ENCODE measurements at regions not wholly inside any gene's neighbourhood (a gene's known extent, or its start where the extent isn't known, plus 50 kb on each side); places are given as distances from the start of the nearest gene placed in this dataset.

- H3K27me3 Mint-ChIP-seq: peaks cover 19% of the 10 kb centered on the region
- H3K4me3 Mint-ChIP-seq: no peak overlapping the region
- H3K27ac Mint-ChIP-seq: no peak overlapping the region
- no peak for ATAC-seq
- no peaks in the 10 kb centered on the region for H3K4me1 Mint-ChIP-seq
- H3K36me3 Mint-ChIP-seq: no peaks in the 10 kb centered on the region
- H3K9me3 Mint-ChIP-seq: no peaks in the 10 kb centered on the region
Observed at GRCh38 chr10:118912961-118913600, 116.4 kb upstream of the NANOS1 start.

- H3K27ac Mint-ChIP-seq: no peak overlapping the region
- no peaks in the 10 kb centered on the region for H3K4me1 Mint-ChIP-seq
- no peak overlapping the region for H3K4me3 Mint-ChIP-seq
- no peak for ATAC-seq
- peaks cover 20% of the 10 kb centered on the region for H3K27me3 Mint-ChIP-seq
- no peaks in the 10 kb centered on the region for H3K36me3 Mint-ChIP-seq
- no peaks in the 10 kb centered on the region for H3K9me3 Mint-ChIP-seq
Observed at GRCh38 chr10:118913825-118914224, 115.7 kb upstream of the NANOS1 start.

DNA sequence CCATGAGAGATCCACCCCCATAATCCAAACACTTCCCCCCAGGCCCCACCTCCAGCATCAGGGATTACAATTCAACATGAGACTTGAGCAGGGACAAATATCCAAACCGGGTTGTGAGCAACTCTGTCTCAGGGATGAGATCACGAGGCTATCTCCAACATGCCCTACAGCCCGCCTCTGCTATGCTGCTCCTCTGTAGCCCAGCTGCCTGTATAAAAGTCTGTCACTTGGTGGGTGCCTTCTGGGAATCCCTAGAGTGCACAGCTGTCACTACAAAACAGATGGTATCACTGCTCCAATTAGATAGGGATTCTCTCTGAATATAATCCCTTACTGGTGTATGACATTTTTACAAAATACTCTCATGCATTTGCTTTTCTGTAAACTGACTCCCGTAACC, 114.9 kb upstream of the NANOS1 start:
- H3K4me1 Mint-ChIP-seq: no peaks in the 10 kb centered on the region
- H3K36me3 Mint-ChIP-seq: no peaks in the 10 kb centered on the region
- peaks cover 28% of the 10 kb centered on the region for H3K27me3 Mint-ChIP-seq
- H3K27ac Mint-ChIP-seq: no peak overlapping the region
- H3K4me3 Mint-ChIP-seq: no peak overlapping the region
- ATAC-seq: no peak
- H3K9me3 Mint-ChIP-seq: no peaks in the 10 kb centered on the region

DNA sequence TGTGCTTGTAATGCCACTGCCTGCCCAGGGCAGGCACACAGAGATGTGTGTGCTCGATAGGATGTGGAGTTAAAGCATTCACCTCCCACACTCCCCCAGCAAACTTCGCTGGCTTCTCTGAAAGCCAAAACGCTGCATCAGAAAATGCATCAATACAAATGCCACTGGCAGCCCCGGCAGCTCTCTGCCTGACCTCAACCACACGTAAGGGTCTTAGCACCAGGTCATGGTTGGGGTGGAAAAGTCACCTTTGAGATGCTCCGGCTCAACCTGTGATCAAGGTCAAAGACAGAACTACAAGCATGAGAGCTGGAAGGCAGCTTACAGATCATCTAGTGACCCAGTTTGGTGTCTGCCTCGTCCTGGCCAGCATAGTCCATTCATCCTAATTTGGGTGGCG, 114.4 kb upstream of the NANOS1 start:
- no peak overlapping the region for H3K27ac Mint-ChIP-seq
- no peaks in the 10 kb centered on the region for H3K9me3 Mint-ChIP-seq
- H3K36me3 Mint-ChIP-seq: no peaks in the 10 kb centered on the region
- no peak overlapping the region for H3K4me3 Mint-ChIP-seq
- no peak for ATAC-seq
- H3K4me1 Mint-ChIP-seq: no peaks in the 10 kb centered on the region
- H3K27me3 Mint-ChIP-seq: peaks cover 28% of the 10 kb centered on the region

GRCh38 chr10:118916777-118917176, 112.7 kb upstream of the NANOS1 start:
- Mint-ChIP-seq H3K4me3 (no peak overlapping the region), H3K27ac (no peak overlapping the region), H3K9me3 (no peaks in the 10 kb centered on the region), H3K36me3 (no peaks in the 10 kb centered on the region), H3K4me1 (no peaks in the 10 kb centered on the region), H3K27me3 (peaks cover 44% of the 10 kb centered on the region)
- ATAC-seq: no peak

DNA sequence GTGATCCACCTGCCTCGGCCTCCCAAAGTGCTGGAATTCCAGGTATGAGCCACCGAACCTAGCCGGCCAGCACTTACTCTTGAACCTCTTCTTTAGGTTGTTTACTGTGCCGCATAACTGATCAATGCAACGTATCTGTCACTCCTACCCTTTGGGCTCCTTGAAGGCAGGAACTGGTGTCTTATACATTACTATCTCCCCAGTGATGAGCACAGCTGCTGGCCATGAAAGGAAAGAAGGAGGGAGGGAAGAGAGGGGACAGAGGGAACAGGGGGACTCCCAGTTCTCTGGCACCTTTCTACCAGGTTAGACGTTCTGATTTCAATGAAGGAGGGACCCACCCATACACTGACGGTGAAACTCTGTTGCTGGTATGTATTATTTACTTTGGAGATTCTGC, 111.8 kb upstream of the NANOS1 start:
- Mint-ChIP-seq H3K36me3 (no peaks in the 10 kb centered on the region), H3K27me3 (peaks cover 52% of the 10 kb centered on the region), H3K4me1 (no peaks in the 10 kb centered on the region), H3K9me3 (no peaks in the 10 kb centered on the region), H3K4me3 (no peak overlapping the region), H3K27ac (no peak overlapping the region)
- no peak for ATAC-seq

GRCh38 chr10:118918116-118918515, 111.4 kb upstream of the NANOS1 start:
- ATAC-seq: no peak
- no peaks in the 10 kb centered on the region for H3K9me3 Mint-ChIP-seq
- peaks cover 57% of the 10 kb centered on the region for H3K27me3 Mint-ChIP-seq
- no peaks in the 10 kb centered on the region for H3K36me3 Mint-ChIP-seq
- no peaks in the 10 kb centered on the region for H3K4me1 Mint-ChIP-seq
- H3K27ac Mint-ChIP-seq: no peak overlapping the region
- H3K4me3 Mint-ChIP-seq: no peak overlapping the region

DNA sequence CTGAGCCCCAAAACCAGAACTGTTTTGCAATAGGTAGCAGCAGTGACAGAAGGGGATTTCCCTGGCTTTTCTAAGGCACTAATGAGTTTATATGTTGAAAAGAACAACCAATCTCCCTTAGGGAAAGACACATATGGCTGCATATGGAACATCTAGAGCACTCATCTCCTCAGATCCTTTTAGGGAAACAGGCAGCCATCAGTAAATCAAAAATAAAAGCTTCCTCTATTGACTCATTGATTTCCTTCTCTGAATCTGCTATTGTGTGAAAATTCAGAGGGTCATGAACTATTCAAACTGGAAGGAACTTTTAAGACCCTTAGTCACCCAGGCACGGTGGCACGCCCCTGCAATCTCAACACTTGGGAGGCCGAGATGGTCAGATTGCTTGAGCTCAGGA, 110.9 kb upstream of the NANOS1 start:
- Mint-ChIP-seq H3K4me1 (no peaks in the 10 kb centered on the region), H3K27me3 (peaks cover 58% of the 10 kb centered on the region), H3K9me3 (no peaks in the 10 kb centered on the region), H3K27ac (no peak overlapping the region), H3K36me3 (no peaks in the 10 kb centered on the region), H3K4me3 (no peak overlapping the region)
- ATAC-seq: no peak

DNA sequence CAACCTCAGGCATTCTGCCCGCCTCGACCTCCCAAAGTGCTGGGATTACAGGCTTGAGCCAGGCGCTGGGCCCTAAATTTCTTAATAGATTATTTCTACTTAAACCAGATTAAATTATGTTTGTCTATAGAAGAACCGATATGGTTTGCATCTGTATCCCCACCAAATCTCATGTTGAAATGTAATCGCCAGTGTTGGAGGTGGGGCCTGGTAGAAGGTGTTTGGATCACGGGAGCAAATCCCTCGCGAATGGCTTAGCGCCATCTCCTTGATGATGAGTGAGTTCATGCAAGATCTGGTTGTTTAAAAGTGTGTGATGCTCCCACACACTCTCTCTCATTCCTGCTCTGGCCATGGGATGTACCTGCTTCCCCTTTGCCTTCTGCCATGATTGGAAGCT, 109.3 kb upstream of the NANOS1 start:
- Mint-ChIP-seq H3K36me3 (no peaks in the 10 kb centered on the region), H3K27ac (no peak overlapping the region), H3K9me3 (no peaks in the 10 kb centered on the region), H3K4me1 (no peaks in the 10 kb centered on the region), H3K27me3 (peaks cover 55% of the 10 kb centered on the region), H3K4me3 (no peak overlapping the region)
- no peak for ATAC-seq

DNA sequence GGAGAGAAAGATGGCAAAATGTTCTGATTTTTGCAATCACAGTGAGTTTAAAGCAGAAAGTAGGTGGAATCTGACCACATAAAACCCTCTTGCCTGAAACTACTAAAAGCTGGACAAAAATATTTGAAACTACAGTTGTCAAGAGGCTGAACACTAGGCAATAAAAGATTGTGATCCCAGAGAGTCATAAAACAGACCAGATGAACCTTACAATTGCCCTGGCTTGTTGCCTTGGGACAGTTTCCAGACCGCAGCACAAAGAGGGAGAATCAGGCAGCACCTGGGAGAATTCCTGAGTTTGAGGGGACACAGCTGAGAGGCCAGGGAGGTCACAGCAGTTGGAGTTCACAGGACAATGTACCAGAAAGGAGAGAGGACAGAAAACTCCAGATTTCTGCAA, 107.3 kb upstream of the NANOS1 start:
- no peak for ATAC-seq
- no peaks in the 10 kb centered on the region for H3K4me1 Mint-ChIP-seq
- no peaks in the 10 kb centered on the region for H3K9me3 Mint-ChIP-seq
- peaks cover 56% of the 10 kb centered on the region for H3K27me3 Mint-ChIP-seq
- H3K4me3 Mint-ChIP-seq: no peak overlapping the region
- H3K36me3 Mint-ChIP-seq: no peaks in the 10 kb centered on the region
- no peak overlapping the region for H3K27ac Mint-ChIP-seq

DNA sequence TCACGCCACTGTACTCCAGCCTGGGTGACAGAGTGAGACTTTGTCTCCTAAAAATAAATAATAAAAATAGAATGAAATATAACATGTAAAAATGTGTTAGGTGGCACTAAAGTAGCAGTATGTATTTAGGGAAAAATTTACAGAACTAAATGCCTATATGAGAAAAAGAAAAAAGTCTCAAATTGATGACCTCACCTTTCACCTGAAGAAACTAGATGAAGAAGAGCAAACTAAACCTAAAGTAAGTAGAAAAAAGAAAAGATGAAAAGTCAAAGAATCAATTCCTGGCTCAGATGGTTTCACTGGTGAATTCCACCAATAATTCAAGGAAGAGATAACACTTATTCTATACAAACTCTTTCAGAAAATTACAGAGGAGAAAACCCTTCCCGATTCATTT, 106.5 kb upstream of the NANOS1 start:
- Mint-ChIP-seq H3K9me3 (no peaks in the 10 kb centered on the region), H3K27me3 (peaks cover 56% of the 10 kb centered on the region), H3K4me1 (no peaks in the 10 kb centered on the region), H3K36me3 (no peaks in the 10 kb centered on the region), H3K27ac (no peak overlapping the region), H3K4me3 (no peak overlapping the region)
- ATAC-seq: no peak

DNA sequence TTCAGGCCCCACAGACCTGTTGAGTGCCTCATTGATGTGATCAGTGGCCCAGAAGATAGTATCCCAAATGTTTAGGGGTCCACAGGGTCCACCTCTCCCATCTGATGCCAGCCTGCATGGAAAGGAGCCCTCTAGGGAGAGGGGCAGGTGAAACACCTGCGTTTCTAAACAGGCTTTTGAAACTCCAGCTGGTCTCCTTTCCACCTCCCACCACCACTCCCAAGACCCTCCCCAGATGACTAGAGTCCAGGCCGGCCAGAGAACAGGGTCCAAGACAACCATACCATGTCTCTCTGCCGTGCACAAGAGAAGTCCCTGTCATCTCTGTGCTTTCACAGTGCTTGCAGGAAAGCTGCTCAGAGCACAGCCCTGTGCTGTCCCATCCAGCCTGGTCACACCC, 105.0 kb upstream of the NANOS1 start:
- H3K36me3 Mint-ChIP-seq: no peaks in the 10 kb centered on the region
- no peaks in the 10 kb centered on the region for H3K4me1 Mint-ChIP-seq
- H3K9me3 Mint-ChIP-seq: no peaks in the 10 kb centered on the region
- H3K27me3 Mint-ChIP-seq: peaks cover 49% of the 10 kb centered on the region
- H3K27ac Mint-ChIP-seq: no peak overlapping the region
- H3K4me3 Mint-ChIP-seq: no peak overlapping the region
- ATAC-seq: peak; percentile 31

DNA sequence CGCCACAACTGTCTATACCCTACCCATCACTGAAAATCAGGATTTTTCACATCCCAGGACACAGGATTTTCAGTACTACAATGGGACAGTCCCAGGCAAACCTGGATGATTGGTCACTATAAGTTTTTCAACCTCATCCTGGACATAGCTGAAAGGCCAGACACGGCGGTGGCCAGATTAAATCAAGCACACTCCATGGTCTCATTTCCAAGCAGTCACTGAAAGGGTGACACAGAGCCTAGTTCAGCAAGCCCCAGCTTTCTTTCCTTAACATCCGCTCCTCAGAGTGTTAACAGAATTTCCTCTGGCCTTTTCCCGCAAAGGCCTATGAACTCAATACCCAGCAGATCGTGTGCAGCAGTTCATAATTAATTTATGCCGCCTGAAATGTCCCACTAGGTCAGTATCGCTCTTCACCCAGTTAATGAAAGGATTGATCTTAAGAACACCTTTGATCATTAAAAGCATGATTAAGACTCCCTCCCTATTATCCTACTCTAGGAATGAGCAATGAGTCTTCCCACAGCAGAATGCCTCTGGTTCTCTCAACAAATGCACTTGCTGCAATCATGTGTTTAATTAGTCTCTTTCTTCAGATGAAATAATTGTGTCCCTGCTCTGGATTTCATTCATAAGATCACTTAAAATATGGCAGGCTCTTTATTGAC, 104.0 kb upstream of the NANOS1 start:
- Mint-ChIP-seq H3K4me1 (no peaks in the 10 kb centered on the region), H3K4me3 (no peak overlapping the region), H3K27me3 (peaks cover 43% of the 10 kb centered on the region), H3K9me3 (peaks cover 5% of the 10 kb centered on the region), H3K36me3 (no peaks in the 10 kb centered on the region), H3K27ac (no peak overlapping the region)
- no peak for ATAC-seq

DNA sequence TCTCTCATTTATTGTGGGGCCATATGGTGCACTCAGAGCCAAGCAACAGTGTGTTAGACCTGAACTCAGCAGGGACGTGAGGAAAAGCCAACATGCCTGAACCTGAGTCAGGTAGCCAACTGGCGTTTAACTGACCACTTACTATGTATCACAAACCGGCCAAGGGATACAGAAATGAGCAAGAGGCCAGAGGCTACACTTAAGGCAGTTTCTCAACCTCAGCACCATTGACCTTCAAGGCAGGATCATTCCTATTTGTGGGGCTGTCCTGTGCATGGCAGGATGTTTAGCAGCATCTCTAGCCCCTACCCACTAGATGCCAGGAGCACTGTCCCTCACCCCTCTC, 103.5 kb upstream of the NANOS1 start:
- no peak for ATAC-seq
- Mint-ChIP-seq H3K9me3 (peaks cover 10% of the 10 kb centered on the region), H3K4me1 (no peaks in the 10 kb centered on the region)

DNA sequence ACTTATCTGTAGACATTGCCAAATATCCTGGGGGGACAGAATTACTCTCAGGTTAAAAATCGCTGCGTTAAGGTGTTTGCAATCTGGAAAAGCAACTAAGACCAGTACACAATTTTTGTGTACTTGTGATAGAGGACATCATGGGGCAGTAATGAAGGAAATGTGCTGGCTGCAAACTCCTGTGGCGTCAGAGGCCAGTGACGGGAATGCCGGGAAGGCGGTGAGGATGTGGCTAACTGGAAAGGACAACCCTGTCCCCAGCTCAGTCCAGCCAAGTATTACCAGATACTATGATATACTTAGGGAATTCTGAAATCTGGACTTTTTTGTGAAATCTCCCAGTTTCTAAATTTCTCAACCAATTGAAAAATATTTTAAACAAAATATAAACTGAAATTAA, 103.1 kb upstream of the NANOS1 start:
- Mint-ChIP-seq H3K4me3 (no peak overlapping the region), H3K36me3 (no peaks in the 10 kb centered on the region), H3K27ac (no peak overlapping the region), H3K4me1 (no peaks in the 10 kb centered on the region), H3K9me3 (peaks cover 14% of the 10 kb centered on the region), H3K27me3 (peaks cover 38% of the 10 kb centered on the region)
- no peak for ATAC-seq

More for the DNA sequence above, 103.5 kb upstream of the NANOS1 start:
- Mint-ChIP-seq H3K36me3 (no peaks in the 10 kb centered on the region), H3K27me3 (peaks cover 39% of the 10 kb centered on the region), H3K4me3 (no peak overlapping the region), H3K27ac (no peak overlapping the region)

DNA sequence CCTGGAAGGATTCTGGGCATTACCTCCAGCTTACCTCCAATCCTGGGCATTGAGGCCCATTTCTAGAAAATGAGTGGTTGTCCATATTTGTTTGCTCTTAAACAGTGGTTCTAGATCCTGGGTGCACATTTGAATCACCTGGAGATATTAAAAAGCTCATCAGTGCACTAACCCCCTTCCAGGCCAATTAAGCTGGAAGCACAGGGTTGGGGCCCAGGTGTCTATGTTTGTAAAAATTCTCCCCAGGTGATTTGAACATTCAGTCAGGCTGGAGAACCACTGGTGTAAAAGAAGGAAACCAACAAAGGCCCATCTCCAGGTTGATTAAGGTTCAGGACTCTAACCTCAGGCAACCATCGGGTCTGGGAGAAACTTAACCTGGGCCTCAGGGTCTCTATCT, 102.6 kb upstream of the NANOS1 start:
- H3K36me3 Mint-ChIP-seq: no peaks in the 10 kb centered on the region
- H3K27ac Mint-ChIP-seq: no peak overlapping the region
- H3K9me3 Mint-ChIP-seq: peaks cover 18% of the 10 kb centered on the region
- peaks cover 38% of the 10 kb centered on the region for H3K27me3 Mint-ChIP-seq
- no peak for ATAC-seq
- no peak overlapping the region for H3K4me3 Mint-ChIP-seq
- no peaks in the 10 kb centered on the region for H3K4me1 Mint-ChIP-seq

Measured in stimulated activated memory B cell treated with anti-CD40 and anti-IgM and Interleukin-4, amounts not matched to agents 10 μg/mL and 1 μg/mL and 100 μg/mL, for 72 hours (primary cell).